Fibroblast of gingiva (primary cell): ENCODE measurements at regions not wholly inside any gene's neighbourhood (a gene's known extent, or its start where the extent isn't known, plus 50 kb on each side); places are given as distances from the start of the nearest gene placed in this dataset.
A peak's percentile ranks its signal among the peaks of the same experiment; 100 is the strongest.

Source experiments
- DNase-seq: peaks from one replicate; pipeline ENCODE4 v3.0.0-alpha.2; 2011; ENCODE audit warnings: low read depth

GRCh38 chr1:209428241-209428921, 155.1 kb upstream of the CAMK1G start:
- no peak for DNase-seq

DNA sequence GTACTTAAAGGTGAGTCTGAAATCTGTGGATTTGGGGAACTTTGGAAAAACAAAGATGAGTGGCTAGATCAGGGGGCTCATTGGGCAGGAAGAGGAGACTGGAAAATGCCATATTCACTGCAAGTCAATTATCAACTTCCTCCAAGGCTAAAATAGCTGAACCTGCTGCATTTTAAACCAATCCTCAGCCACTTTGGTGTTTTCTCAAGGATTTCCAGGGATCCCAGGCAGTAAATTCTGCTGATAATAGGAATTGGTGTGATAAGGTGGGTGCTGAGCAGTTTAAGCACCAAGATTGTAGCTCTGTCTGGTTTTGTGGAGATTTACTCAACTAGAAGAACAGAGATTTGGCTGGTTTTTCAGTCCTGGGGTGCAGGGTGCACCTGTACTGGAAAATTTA, 153.9 kb upstream of the CAMK1G start:
- no peak for DNase-seq

DNA sequence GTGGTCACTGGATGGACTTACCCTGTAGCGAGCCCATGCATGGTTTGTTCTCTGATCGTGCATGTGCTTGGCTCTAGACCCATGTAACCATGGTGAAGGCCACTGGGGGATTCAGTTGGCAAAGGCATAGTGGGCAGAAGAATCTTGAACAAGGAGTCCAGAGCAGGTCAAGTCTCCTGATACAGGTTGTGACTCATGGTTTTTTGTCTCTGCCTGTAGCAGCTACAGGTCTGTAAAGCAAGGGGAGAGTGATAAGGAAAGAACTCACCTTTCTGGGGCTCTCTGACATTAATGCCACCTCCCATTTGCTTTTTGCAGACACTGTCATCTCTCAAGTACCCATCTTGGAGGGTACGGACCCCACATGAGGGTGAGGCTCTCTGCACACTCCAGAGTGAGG, 153.4 kb upstream of the CAMK1G start:
- DNase-seq = no peak

- no peak for DNase-seq
Measured at GRCh38 chr1:209430821-209431259, 152.7 kb upstream of the CAMK1G start.

DNA sequence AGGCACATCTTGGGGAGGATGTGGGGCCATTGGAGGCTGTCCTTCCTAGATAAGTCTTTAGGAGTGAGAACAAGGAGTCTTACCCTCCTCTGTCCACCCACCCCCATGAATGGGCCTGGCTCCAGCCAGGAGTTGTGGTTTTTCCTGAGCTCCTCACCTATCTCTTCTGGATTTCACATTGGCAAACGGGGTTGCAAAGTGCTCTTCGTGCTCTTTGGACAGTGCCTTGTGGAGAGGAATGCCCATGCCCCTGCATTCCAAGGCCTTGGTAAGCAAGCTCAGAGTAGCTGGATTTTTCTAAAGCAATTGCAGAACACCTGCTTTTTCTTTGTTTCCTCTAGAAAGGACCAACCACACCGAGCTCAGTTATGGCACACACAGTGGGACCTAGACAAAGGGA, 152.1 kb upstream of the CAMK1G start:
- DNase-seq = no peak

DNA sequence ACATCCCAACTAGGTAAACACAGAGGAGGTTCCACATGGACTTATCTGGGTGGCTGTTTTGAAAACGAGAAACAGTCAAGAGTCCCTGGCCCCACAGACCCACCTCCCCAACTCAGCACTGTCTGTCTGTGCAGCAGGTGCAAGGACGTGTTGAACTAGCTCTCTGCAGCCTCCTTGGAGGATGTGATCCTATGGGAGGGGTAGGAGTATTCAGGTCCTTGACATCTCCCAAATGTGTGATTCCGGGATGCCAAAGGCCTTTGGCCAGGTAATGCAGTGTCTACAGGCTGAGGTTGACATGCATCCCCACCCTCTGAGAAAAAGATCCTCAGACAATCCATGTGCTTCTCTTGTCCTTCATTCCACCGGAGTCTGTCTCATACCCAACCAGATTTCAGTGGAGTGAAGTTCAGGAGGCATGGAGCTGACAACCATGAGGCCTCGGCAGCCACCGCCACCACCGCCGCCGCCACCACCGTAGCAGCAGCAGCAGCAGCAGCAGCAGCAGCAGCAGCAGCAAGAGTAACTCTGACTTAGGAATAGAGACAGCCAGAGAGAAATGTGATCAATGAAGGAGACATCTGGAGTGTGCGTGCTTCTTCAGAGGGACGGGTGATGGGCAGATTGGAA, 151.6 kb upstream of the CAMK1G start:
- DNase-seq = no peak

- DNase-seq = no peak
Measured at GRCh38 chr1:209432443-209432825, 151.1 kb upstream of the CAMK1G start.

GRCh38 chr1:209433649-209434031, 149.9 kb upstream of the CAMK1G start:
- no peak for DNase-seq

- DNase-seq = no peak
Measured at GRCh38 chr1:209434066-209434465, 149.4 kb upstream of the CAMK1G start.

DNA sequence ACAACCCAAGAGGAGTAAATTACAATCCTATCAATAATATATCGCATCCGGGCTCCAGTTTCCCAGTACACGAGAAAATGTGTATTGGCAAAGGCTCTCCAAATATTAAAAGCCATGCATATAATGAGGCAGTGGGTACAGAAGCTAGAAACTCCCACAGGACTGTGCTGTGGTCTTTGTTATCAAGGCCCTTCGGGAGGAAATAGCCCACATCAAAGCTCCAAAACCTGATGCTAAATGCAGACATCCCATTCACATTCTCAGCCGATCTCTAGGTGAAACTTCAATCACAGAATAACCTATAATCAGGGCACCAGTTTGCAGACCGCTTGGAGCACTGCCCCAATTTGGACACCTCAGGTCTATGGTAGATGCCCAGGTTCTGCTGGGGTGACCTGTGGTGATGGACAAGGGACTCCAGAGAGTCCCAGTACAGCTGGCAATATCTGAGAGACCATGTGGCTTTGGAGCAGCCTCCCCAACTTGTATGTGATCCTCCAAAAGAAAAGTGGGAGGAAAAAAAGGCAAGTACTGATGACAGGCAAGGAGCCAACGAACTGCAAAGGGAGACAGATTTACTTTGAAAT, 148.8 kb upstream of the CAMK1G start:
- no peak for DNase-seq

GRCh38 chr1:209435654-209436566, 147.6 kb upstream of the CAMK1G start:
- peak; percentile 44 for DNase-seq

- no peak for DNase-seq
Measured at GRCh38 chr1:209439828-209440227, 143.7 kb upstream of the CAMK1G start.

GRCh38 chr1:209443361-209443931, 140.1 kb upstream of the CAMK1G start:
- DNase-seq = no peak

DNA sequence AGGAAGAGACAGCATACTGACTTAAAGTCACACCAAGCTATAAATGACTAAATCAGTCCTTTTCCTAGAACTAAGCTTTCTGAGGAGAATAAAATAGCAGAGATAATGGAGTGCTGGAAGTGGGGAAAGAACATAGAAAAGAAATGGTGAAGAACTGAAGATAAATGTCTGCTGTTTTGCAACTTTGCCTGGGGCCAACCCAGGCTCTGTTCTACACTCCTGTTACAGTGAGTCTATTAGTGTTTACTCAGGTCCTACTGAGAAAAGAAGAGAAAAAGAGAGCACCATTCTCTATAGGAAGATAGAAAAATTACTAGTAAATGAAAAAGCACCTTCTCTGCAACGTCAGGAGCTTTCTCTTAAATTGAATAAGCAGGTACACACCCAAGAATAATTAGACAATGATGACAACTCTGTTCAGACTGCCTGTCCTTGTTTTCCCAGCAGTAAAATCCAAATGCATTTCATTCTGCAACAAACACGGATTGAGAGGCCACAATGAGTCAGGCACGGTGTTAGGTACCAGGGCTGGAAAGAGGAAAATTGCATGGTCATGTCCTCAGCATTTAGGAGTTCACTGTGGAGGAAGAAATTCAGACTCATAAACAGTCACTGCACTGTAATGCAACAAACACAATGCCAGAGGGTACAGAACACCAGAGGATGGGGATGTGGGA, 139.4 kb upstream of the CAMK1G start:
- no peak for DNase-seq

- no peak for DNase-seq
Measured at GRCh38 chr1:209444961-209445360, 138.6 kb upstream of the CAMK1G start.

GRCh38 chr1:209445576-209445975, 137.9 kb upstream of the CAMK1G start:
- no peak for DNase-seq

- DNase-seq = no peak
Measured at GRCh38 chr1:209446356-209446755, 137.2 kb upstream of the CAMK1G start.

- no peak for DNase-seq
Measured at GRCh38 chr1:209454340-209454994, 129.0 kb upstream of the CAMK1G start.

DNA sequence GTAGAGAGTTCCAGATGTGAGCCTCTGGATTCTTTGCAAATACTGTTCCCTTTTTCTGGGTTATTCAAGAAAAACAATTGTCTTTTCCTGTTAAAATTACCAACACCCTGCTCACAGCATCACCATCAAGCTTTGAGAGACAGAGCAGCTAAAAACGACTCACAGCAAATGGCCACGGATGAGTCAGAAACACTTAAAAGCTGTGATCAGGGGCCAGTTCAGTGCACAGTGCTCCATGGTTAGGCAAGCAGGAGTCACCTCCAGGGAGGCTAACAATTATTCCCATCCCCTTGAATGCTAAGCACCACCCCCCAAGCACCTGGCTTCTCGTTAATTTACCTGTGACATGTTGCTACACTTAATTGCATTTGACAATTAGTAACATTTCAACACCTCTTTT, 128.4 kb upstream of the CAMK1G start:
- DNase-seq = no peak

DNA sequence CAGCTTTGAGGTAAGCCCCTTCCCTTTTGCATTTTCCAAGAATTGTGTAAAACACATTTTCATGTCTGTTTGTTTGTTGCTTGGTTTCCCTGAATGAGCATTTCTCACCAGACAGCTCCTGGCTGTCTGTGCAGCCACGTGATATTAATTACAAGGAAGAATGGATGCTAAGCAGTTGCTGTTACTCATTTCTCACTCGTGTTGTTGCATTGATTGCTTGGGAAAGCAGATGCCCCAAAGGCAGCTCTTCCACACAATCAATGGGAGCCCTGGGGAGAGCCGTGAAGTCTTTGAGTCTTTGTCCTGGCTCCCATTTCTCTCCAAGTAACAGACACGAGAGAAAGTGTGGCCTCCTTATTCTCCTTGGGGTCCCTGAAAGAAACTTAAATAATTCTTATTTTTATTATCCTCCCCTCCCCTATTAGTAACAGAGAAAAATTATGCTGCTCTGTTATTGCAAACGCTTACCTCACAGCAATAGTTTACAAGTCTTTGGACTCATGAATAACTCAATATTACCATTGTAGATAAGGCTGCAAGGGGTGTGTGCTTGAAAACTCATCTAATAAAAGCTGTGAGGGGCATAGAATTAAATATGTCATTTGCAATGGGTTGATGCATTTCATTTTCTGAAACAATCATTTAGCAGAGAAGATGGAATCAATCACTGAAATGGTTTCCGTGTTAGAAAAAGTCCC, 127.7 kb upstream of the CAMK1G start:
- no peak for DNase-seq

DNA sequence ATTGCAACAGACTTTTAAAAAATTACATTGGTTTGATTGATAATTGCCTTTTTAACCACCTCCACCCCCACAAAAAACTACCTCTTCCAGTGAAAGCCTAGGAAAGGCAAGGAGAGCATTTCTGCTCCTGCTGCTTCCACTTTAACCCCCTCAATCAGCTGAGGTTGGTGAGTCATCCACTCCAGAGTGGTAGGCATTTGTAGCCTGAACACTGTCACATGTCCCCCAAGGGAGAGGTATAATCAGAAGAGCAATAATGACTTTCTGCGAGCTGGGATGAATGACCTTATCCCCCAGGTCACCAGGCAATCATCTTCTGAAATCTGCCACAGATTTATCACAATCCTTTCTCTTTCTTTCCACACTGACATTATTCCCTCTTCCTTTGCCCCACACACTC, 126.6 kb upstream of the CAMK1G start:
- no peak for DNase-seq
